ENCODE measurements at regions not wholly inside any gene's neighbourhood (a gene's known extent, or its start where the extent isn't known, plus 50 kb on each side); places are given as distances from the start of the nearest gene placed in this dataset.

GRCh38 chr11:130995266-130995665 is 79.0 kb upstream of the SNX19 start:
- 46 to 69% methylated on average over 2 of the region's 2 CpGs for WGBS, 2 donors
- no peaks in the 10 kb centered on the region for H3K36me3 ChIP-seq
- TF ChIP-seq POLR2A (IDR thresholded peaks at IDR 0.05) = no peak

GRCh38 chr11:130997278-130997677 is 81.0 kb upstream of the SNX19 start:
- H3K4me1 ChIP-seq = no peaks in the 10 kb centered on the region
- WGBS, 2 donors = 38 to 48% methylated on average over 1 of the region's 1 CpG
- no peak overlapping the region for H3K4me3 ChIP-seq

More at GRCh38 chr11:130995266-130995665, 79.0 kb upstream of the SNX19 start:
- H3K4me1 ChIP-seq = no peaks in the 10 kb centered on the region
- no peak for DNase-seq (ENCODE audit: low spot score in 2 of 2)
- H3K4me3 ChIP-seq = no peak overlapping the region
- no peaks in the 10 kb centered on the region for H3K9me3 ChIP-seq
- no peaks in the 10 kb centered on the region for H3K27me3 ChIP-seq
- no peak overlapping the region for H3K27ac ChIP-seq

GRCh38 chr11:130999086-130999485 is 82.8 kb upstream of the SNX19 start:
- WGBS, 2 donors = 22 to 25% methylated on average over 1 of the region's 1 CpG
- H3K9me3 ChIP-seq = no peaks in the 10 kb centered on the region
- H3K36me3 ChIP-seq = no peaks in the 10 kb centered on the region
- H3K4me3 ChIP-seq = no peak overlapping the region
- no peaks in the 10 kb centered on the region for H3K27me3 ChIP-seq
- no peak for TF ChIP-seq EP300 (IDR thresholded peaks at IDR 0.05)
- TF ChIP-seq POLR2A (IDR thresholded peaks at IDR 0.05) = no peak
- TF ChIP-seq CTCF (IDR thresholded peaks at IDR 0.05) = no peak
- no peak overlapping the region for H3K27ac ChIP-seq
- no peak for DNase-seq (ENCODE audit: low spot score in 2 of 2)
- H3K4me1 ChIP-seq = no peaks in the 10 kb centered on the region

More at GRCh38 chr11:130997278-130997677, 81.0 kb upstream of the SNX19 start:
- H3K27me3 ChIP-seq = no peaks in the 10 kb centered on the region
- H3K27ac ChIP-seq = no peak overlapping the region
- TF ChIP-seq EP300 (IDR thresholded peaks at IDR 0.05) (no peak), CTCF (IDR thresholded peaks at IDR 0.05) (no peak), POLR2A (IDR thresholded peaks at IDR 0.05) (no peak)
- no peak for DNase-seq (ENCODE audit: low spot score in 2 of 2)
- H3K9me3 ChIP-seq = no peaks in the 10 kb centered on the region
- no peaks in the 10 kb centered on the region for H3K36me3 ChIP-seq

GRCh38 chr11:130999992-131000770 is 83.9 kb upstream of the SNX19 start:
- Histone ChIP-seq H3K27me3 (no peaks in the 10 kb centered on the region), H3K4me1 (no peaks in the 10 kb centered on the region), H3K4me3 (no peak overlapping the region), H3K36me3 (no peaks in the 10 kb centered on the region), H3K27ac (no peak overlapping the region), H3K9me3 (no peaks in the 10 kb centered on the region)
- WGBS, 2 donors = 19 to 20% methylated on average over 3 of the region's 3 CpGs
- no peak for TF ChIP-seq EP300 (IDR thresholded peaks at IDR 0.05)
- no peak for TF ChIP-seq CTCF (IDR thresholded peaks at IDR 0.05)
- no peak for TF ChIP-seq POLR2A (IDR thresholded peaks at IDR 0.05)
- no peak for DNase-seq (ENCODE audit: low spot score in 2 of 2)

GRCh38 chr11:131002145-131002544 is 85.9 kb upstream of the SNX19 start:
- no peak overlapping the region for H3K27ac ChIP-seq
- no peaks in the 10 kb centered on the region for H3K36me3 ChIP-seq
- TF ChIP-seq CTCF (IDR thresholded peaks at IDR 0.05) (no peak), EP300 (IDR thresholded peaks at IDR 0.05) (no peak), POLR2A (IDR thresholded peaks at IDR 0.05) (no peak)
- no peaks in the 10 kb centered on the region for H3K27me3 ChIP-seq
- 87 to 90% methylated on average over 6 of the region's 6 CpGs for WGBS, 2 donors
- H3K4me1 ChIP-seq = no peaks in the 10 kb centered on the region
- H3K9me3 ChIP-seq = no peaks in the 10 kb centered on the region
- DNase-seq (ENCODE audit: low spot score in 2 of 2) = no peak
- H3K4me3 ChIP-seq = no peak overlapping the region
